Trophoblast cell (in vitro differentiated cells and primary cell): ENCODE measurements at regions not wholly inside any gene's neighbourhood (a gene's known extent, or its start where the extent isn't known, plus 50 kb on each side); places are given as distances from the start of the nearest gene placed in this dataset.

Source experiments
- DNase-seq, 2 donors: peaks; one replicate each; pipeline ENCODE4 v3.0.0-alpha.2; 2016
- H2AFZ ChIP-seq: 2 replicates; pipeline ENCODE4 v1.6.1; 2013; ENCODE audit warnings: low read length, moderate library complexity, mild to moderate bottlenecking; ENCODE audit not compliant: insufficient read depth, poor library complexity
- H2AK5ac ChIP-seq: 2 replicates; pipeline ENCODE4 v1.6.1; 2013; ENCODE audit warnings: mild to moderate bottlenecking, low read length
- H2BK120ac ChIP-seq: 2 replicates; pipeline ENCODE4 v1.6.1; 2013; ENCODE audit warnings: low read length, mild to moderate bottlenecking, moderate library complexity; ENCODE audit not compliant: insufficient read depth, poor library complexity
- H2BK12ac ChIP-seq: 2 replicates; pipeline ENCODE4 v1.6.1; 2013; ENCODE audit warnings: mild to moderate bottlenecking, low read length, moderate library complexity
- H2BK5ac ChIP-seq: 2 replicates; pipeline ENCODE4 v1.6.1; 2013; ENCODE audit warnings: low read length, low read depth, moderate library complexity, mild to moderate bottlenecking; ENCODE audit not compliant: poor library complexity
- H3K14ac ChIP-seq: 2 replicates; pipeline ENCODE4 v1.6.1; 2013; ENCODE audit warnings: mild to moderate bottlenecking, low read length
- H3K18ac ChIP-seq: 2 replicates; pipeline ENCODE4 v1.6.1; 2013; ENCODE audit warnings: mild to moderate bottlenecking, low read length
- H3K23ac ChIP-seq: 2 replicates; pipeline ENCODE4 v1.6.1; 2013; ENCODE audit warnings: low read length
- H3K27ac ChIP-seq: 2 replicates; pipeline ENCODE4 v1.5.1; 2013; ENCODE audit warnings: low read depth, mild to moderate bottlenecking, inconsistent platforms, low read length, moderate library complexity
- H3K27me3 ChIP-seq: 2 replicates; pipeline ENCODE4 v1.6.1; 2013; ENCODE audit warnings: inconsistent platforms, mild to moderate bottlenecking, low read length, moderate library complexity; ENCODE audit not compliant: insufficient read depth
- H3K36me3 ChIP-seq, 2 experiments: 1 replicate in 1 of 2; 2 replicates in 1 of 2; pipeline ENCODE4 v1.6.1; 2013; ENCODE audit warnings: low read length in 2 of 2, mild to moderate bottlenecking in 2 of 2, moderate library complexity in 1 of 2; ENCODE audit not compliant: insufficient read depth in 2 of 2, control insufficient read depth in 1 of 2
- H3K4ac ChIP-seq: 2 replicates; pipeline ENCODE4 v1.6.1; 2013; ENCODE audit warnings: low read depth, mild to moderate bottlenecking, low read length, moderate library complexity
- H3K4me1 ChIP-seq, 2 experiments: 1 replicate in 1 of 2; 2 replicates in 1 of 2; pipeline ENCODE4 v1.6.1; 2013; ENCODE audit warnings: low read length in 2 of 2, mild to moderate bottlenecking in 2 of 2, moderate library complexity in 1 of 2; ENCODE audit not compliant: insufficient read depth in 2 of 2, control insufficient read depth in 1 of 2
- H3K4me2 ChIP-seq: 2 replicates; pipeline ENCODE4 v1.6.1; 2013; ENCODE audit warnings: inconsistent platforms, mild to moderate bottlenecking, low read length, moderate library complexity
- H3K4me3 ChIP-seq: 2 replicates; pipeline ENCODE4 v1.5.1; 2013; ENCODE audit warnings: mild to moderate bottlenecking, low read depth, low read length, inconsistent platforms
- H3K79me1 ChIP-seq: one replicate; pipeline ENCODE4 v1.6.1; 2013; ENCODE audit warnings: low read length
- H3K79me2 ChIP-seq: 2 replicates; pipeline ENCODE4 v1.6.1; 2013; ENCODE audit warnings: low read length, mild to moderate bottlenecking; ENCODE audit not compliant: control insufficient read depth, insufficient read depth, poor library complexity
- H3K9ac ChIP-seq: 2 replicates; pipeline ENCODE4 v1.6.1; 2013; ENCODE audit warnings: mild to moderate bottlenecking, low read length
- H3K9me3 ChIP-seq: 2 replicates; pipeline ENCODE4 v1.6.1; 2013; ENCODE audit warnings: low read depth, mild to moderate bottlenecking, control low read depth, inconsistent platforms, low read length; ENCODE audit not compliant: insufficient read depth
- H4K12ac ChIP-seq: 2 replicates; pipeline ENCODE4 v1.6.1; 2013; ENCODE audit warnings: low read depth, mild to moderate bottlenecking, low read length, moderate library complexity
- H4K8ac ChIP-seq: 2 replicates; pipeline ENCODE4 v1.6.1; 2013; ENCODE audit warnings: low read depth, mild to moderate bottlenecking, low read length, moderate library complexity
- H4K91ac ChIP-seq: one replicate; pipeline ENCODE4 v1.6.1; 2013; ENCODE audit warnings: low read depth, mild to moderate bottlenecking, low read length, moderate library complexity
- WGBS: extraction: QIAGEN DNeasy Blood & Tissue Kit; methylation state at CpG from one replicate; pipeline ENCODE4 v1.1.7; 2013; ENCODE audit warnings: missing lambda C conversion rate; ENCODE audit not compliant: insufficient read length, insufficient coverage; ENCODE audit errors: extremely low coverage; 5-methylcytosine and 5-hydroxymethylcytosine counted together

- Histone ChIP-seq H3K18ac (no peak overlapping the region), H3K14ac (no peak overlapping the region), H4K91ac (no peak overlapping the region), H3K9ac (no peak overlapping the region), H2BK120ac (no peak overlapping the region), H2AFZ (no peak overlapping the region), H3K4me1 (no peaks in the 10 kb centered on the region), H2BK12ac (no peak overlapping the region), H4K12ac (no peak overlapping the region), H4K8ac (no peak overlapping the region), H3K79me2 (no peaks in the 10 kb centered on the region), H3K9me3 (no peaks in the 10 kb centered on the region), H3K79me1 (no peaks in the 10 kb centered on the region), H2AK5ac (no peak overlapping the region), H3K36me3 (no peaks in the 10 kb centered on the region), H3K27ac (no peak overlapping the region), H3K4me3 (no peak overlapping the region), H3K27me3 (no peaks in the 10 kb centered on the region), H3K23ac (no peak overlapping the region), H2BK5ac (no peak overlapping the region), H3K4ac (no peak overlapping the region), H3K4me2 (no peak overlapping the region)
- peak in 1 of 2 donors; percentile 18 for DNase-seq
- WGBS, result no CpG with 5 or more reads among the region's 4 CpGs
Measured at GRCh38 chrX:39631276-39632229, 466.2 kb downstream of the BCOR start.

DNA sequence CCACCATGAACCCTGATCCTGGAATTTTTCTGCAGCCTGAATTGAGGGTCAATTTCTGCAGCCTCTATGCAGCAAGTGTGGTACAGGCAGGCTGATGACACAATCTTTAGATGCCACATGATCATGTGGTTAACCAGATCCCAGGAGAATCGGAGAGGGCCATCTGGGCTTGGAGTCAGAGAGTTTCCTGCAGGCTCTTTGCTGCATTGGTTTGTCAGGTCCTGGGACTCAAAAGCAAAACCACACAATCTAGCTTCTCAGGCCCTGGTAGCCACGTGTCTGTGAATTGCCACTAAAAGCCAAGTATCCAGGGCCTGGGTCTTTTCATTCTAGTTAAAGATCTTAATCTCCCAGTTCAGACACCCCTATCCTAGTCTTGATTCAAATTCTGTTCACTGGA is 464.5 kb downstream of the BCOR start:
- Histone ChIP-seq H3K4ac (no peak overlapping the region), H3K4me2 (no peak overlapping the region), H3K14ac (no peak overlapping the region), H2BK120ac (no peak overlapping the region), H2BK12ac (no peak overlapping the region), H2AK5ac (no peak overlapping the region), H3K79me2 (no peaks in the 10 kb centered on the region), H4K12ac (no peak overlapping the region), H2BK5ac (no peak overlapping the region), H3K4me3 (no peak overlapping the region), H3K9me3 (no peaks in the 10 kb centered on the region), H2AFZ (no peak overlapping the region), H3K27ac (no peak overlapping the region), H3K23ac (no peak overlapping the region), H3K18ac (no peak overlapping the region), H3K4me1 (no peaks in the 10 kb centered on the region), H4K8ac (no peak overlapping the region), H3K36me3 (no peaks in the 10 kb centered on the region), H4K91ac (no peak overlapping the region), H3K9ac (no peak overlapping the region), H3K79me1 (no peaks in the 10 kb centered on the region), H3K27me3 (no peaks in the 10 kb centered on the region)
- DNase-seq, result no peak
- no CpG with 5 or more reads among the region's 2 CpGs for WGBS

GRCh38 chrX:39636481-39636880 is 461.3 kb downstream of the BCOR start:
- Histone ChIP-seq H3K4ac (no peak overlapping the region), H2BK12ac (no peak overlapping the region), H3K36me3 (no peaks in the 10 kb centered on the region), H3K79me2 (no peaks in the 10 kb centered on the region), H2AFZ (no peak overlapping the region), H3K23ac (no peak overlapping the region), H3K4me1 (no peaks in the 10 kb centered on the region), H3K4me2 (no peak overlapping the region), H3K27me3 (no peaks in the 10 kb centered on the region), H3K9me3 (no peaks in the 10 kb centered on the region), H2BK5ac (no peak overlapping the region), H2AK5ac (no peak overlapping the region), H3K4me3 (no peak overlapping the region), H3K14ac (no peak overlapping the region), H2BK120ac (no peak overlapping the region), H3K79me1 (no peaks in the 10 kb centered on the region), H3K18ac (no peak overlapping the region), H3K9ac (no peak overlapping the region), H4K8ac (no peak overlapping the region), H4K12ac (no peak overlapping the region), H3K27ac (no peak overlapping the region), H4K91ac (no peak overlapping the region)
- peak in 1 of 2 donors; percentile 5 for DNase-seq
- WGBS, result no CpG with 5 or more reads among the region's 3 CpGs

DNA sequence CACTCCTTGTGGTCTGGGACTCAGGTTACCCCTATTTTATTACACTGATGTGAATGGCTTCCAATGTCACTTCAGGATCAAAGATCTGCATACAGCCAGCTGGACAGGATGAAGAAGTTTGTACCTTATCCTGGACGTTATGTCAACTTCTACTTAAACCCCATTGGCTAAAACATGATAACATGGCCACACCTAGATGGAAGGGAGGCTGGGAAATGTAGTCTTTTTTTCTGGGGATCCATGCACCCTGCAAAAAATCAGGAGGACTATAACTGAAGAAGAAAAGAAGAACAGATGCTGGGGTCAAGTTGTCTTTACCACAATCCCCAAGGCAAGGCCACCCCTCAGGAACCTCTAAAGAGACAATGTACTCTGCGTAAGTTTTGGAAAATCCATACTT is 459.2 kb downstream of the BCOR start:
- no peak overlapping the region for H3K23ac ChIP-seq
- H3K9ac ChIP-seq, result no peak overlapping the region
- H3K9me3 ChIP-seq, result no peaks in the 10 kb centered on the region
- no peak overlapping the region for H3K18ac ChIP-seq
- no peak overlapping the region for H2AK5ac ChIP-seq
- no CpG with 5 or more reads among the region's 2 CpGs for WGBS
- H2AFZ ChIP-seq, result no peak overlapping the region
- H3K4me2 ChIP-seq, result no peak overlapping the region
- H3K79me2 ChIP-seq, result no peaks in the 10 kb centered on the region
- no peak overlapping the region for H2BK5ac ChIP-seq
- no peak overlapping the region for H2BK120ac ChIP-seq
- H3K14ac ChIP-seq, result no peak overlapping the region
- H2BK12ac ChIP-seq, result no peak overlapping the region
- no peak overlapping the region for H4K12ac ChIP-seq
- H3K36me3 ChIP-seq, result no peaks in the 10 kb centered on the region
- no peak overlapping the region for H4K91ac ChIP-seq
- no peaks in the 10 kb centered on the region for H3K4me1 ChIP-seq
- DNase-seq, result no peak
- H3K27ac ChIP-seq, result no peak overlapping the region
- H3K4ac ChIP-seq, result no peak overlapping the region
- no peak overlapping the region for H4K8ac ChIP-seq
- no peaks in the 10 kb centered on the region for H3K27me3 ChIP-seq
- no peaks in the 10 kb centered on the region for H3K79me1 ChIP-seq
- no peak overlapping the region for H3K4me3 ChIP-seq
